ENCODE measurements at regions not wholly inside any gene's neighbourhood (a gene's known extent, or its start where the extent isn't known, plus 50 kb on each side); places are given as distances from the start of the nearest gene placed in this dataset.

DNA sequence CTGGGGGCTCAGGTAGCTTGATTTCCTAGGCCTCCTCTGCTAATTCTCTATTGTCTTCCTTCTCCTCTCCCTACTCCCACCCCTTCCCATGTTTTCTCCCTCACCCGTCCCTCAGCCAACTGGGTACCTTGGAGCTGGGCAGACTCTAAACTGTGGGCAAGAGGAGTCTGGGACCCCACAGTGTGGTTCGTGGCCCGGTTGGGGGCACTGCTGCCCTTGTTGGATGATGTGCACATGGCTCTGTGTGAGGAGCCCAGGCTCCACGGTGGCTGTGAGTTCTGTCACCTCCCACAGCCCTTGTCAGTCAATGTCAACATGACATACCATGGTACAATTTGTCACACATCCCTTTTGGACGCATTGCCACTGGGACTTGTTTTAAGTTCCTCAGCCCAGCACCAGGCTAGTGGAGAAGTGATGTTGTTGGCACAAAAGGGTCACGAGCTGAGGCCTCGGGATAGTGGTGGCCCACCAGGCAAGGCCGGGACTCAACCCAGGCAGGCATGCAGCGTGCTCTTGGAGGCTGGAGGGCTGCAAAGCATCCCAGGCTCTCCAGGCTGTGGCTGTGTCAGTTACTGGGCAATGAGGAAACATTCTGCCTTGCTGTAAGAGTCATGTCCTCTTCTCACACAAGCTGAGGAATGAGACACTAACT, 142.3 kb downstream of the TLE3 start:
- no peak for DNase-seq (ENCODE audit: low read depth)
- no peak for TF ChIP-seq CTCF (IDR thresholded peaks at IDR 0.05; ENCODE audit: control insufficient read depth, extremely low read depth, insufficient read depth)
- H3K4me3 ChIP-seq (ENCODE audit: low read depth, low read length) = no peak overlapping the region

DNA sequence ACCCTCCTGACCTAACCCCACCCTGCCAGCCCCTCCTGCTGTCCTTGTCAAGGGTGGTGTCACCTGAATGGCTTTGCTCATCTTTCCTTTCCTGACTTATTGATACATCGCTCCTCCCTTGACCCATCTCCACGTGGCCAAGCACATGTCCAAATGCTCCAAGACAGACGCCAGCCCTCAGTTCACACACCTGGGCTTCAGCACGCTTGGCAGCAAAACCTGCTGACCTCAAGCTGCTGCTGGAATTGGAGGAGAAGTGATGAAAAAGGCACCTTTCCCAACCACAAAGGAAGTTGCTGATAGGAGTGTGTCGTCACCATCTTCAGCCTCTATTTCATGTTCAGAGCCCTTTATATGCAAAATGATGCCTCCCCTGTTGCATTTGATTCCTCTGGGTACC, 141.3 kb downstream of the TLE3 start:
- H3K4me3 ChIP-seq (ENCODE audit: low read depth, low read length) = no peak overlapping the region
- TF ChIP-seq CTCF (IDR thresholded peaks at IDR 0.05; ENCODE audit: control insufficient read depth, extremely low read depth, insufficient read depth) = no peak
- no peak for DNase-seq (ENCODE audit: low read depth)

DNA sequence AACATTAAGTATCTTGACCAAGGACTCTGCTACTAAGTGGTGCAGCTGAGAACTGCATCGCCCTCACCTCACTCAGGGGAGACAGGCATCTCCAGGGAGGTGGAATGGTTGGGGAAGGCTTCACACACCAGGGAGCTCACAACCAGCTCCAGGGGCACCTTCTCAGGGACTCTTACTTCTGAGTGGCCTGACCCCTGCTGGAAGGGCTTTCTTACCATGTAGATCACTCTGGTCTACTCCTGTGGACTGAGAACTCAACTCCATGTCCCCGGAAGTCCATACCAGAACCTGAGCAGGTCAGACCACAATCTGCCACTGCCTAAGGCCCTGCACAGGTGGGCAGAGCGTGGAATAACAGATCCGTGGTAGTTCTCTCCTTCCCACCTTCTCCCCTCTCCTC, 140.5 kb downstream of the TLE3 start:
- no peak for TF ChIP-seq CTCF (IDR thresholded peaks at IDR 0.05; ENCODE audit: control insufficient read depth, extremely low read depth, insufficient read depth)
- no peak for DNase-seq (ENCODE audit: low read depth)
- H3K4me3 ChIP-seq (ENCODE audit: low read depth, low read length) = no peak overlapping the region

- DNase-seq (ENCODE audit: low read depth) = no peak
- TF ChIP-seq CTCF (IDR thresholded peaks at IDR 0.05; ENCODE audit: control insufficient read depth, extremely low read depth, insufficient read depth) = no peak
- no peak overlapping the region for H3K4me3 ChIP-seq (ENCODE audit: low read depth, low read length)
Observed at GRCh38 chr15:69958496-69959084, 139.1 kb downstream of the TLE3 start.

- no peak overlapping the region for H3K4me3 ChIP-seq (ENCODE audit: low read depth, low read length)
- no peak for TF ChIP-seq CTCF (IDR thresholded peaks at IDR 0.05; ENCODE audit: control insufficient read depth, extremely low read depth, insufficient read depth)
- no peak for DNase-seq (ENCODE audit: low read depth)
Observed at GRCh38 chr15:69962561-69962960, 135.2 kb downstream of the TLE3 start.

DNA sequence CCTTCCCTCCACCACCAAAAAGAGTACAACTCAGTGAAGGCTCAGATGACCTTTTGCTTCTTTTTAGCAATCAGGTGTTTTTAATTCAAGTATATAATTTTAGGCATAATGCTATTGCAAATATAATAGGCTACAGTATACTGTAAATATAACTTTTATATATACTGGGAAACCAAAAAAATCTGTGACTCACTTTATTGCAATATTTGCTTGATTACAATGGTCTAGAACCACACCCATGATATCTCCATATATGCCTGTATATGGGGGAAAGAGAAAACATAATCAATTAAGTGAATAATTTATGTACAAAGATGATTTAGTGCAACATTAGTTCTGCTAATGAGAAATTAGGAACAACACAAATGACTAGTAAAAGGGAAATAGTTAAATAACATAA, 134.3 kb downstream of the TLE3 start:
- TF ChIP-seq CTCF (IDR thresholded peaks at IDR 0.05; ENCODE audit: control insufficient read depth, extremely low read depth, insufficient read depth) = no peak
- DNase-seq (ENCODE audit: low read depth) = no peak
- no peak overlapping the region for H3K4me3 ChIP-seq (ENCODE audit: low read depth, low read length)

DNA sequence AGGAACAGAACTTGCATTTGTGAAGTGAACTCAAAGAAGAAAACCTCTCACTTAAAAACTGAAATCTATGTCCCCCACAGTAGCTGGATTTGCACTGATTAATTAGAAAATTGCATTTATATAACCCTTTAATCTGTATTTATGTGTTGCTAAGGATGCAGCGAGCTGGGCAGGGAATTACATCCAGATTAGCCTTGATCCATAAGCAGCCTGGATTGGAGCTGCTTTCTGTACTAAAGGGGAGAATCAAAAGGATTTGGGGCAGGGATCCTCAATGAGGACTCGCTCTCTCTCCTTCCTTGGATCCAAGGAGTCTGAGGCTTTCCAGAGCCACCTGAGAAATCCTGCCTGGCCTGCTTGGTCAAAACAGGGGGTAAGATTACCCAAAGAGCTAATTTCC, 125.9 kb downstream of the TLE3 start:
- no peak for TF ChIP-seq CTCF (IDR thresholded peaks at IDR 0.05; ENCODE audit: control insufficient read depth, extremely low read depth, insufficient read depth)
- no peak overlapping the region for H3K4me3 ChIP-seq (ENCODE audit: low read depth, low read length)
- no peak for DNase-seq (ENCODE audit: low read depth)
